Muscle layer of colon (tissue), 2 donors: ENCODE measurements at regions not wholly inside any gene's neighbourhood (a gene's known extent, or its start where the extent isn't known, plus 50 kb on each side); places are given as distances from the start of the nearest gene placed in this dataset.

Source experiments
- H3K27ac ChIP-seq: one replicate; pipeline ENCODE4 v1.7.0; 2013; ENCODE audit warnings: low read depth, mild to moderate bottlenecking, low read length, moderate library complexity
- H3K27me3 ChIP-seq, 2 donors: one replicate each; pipeline ENCODE4 v1.7.0; 2013; ENCODE audit warnings: low read length in 2 of 2, mild to moderate bottlenecking in 2 of 2; ENCODE audit not compliant: insufficient read depth in 2 of 2, control insufficient read depth in 1 of 2
- H3K36me3 ChIP-seq: one replicate; pipeline ENCODE4 v1.7.0; 2013; ENCODE audit warnings: mild to moderate bottlenecking, low read length; ENCODE audit not compliant: insufficient read depth
- H3K4me1 ChIP-seq: one replicate; pipeline ENCODE4 v1.7.0; 2013; ENCODE audit warnings: mild to moderate bottlenecking, low read length; ENCODE audit not compliant: insufficient read depth
- H3K4me3 ChIP-seq, 2 donors: one replicate each; pipeline ENCODE4 v1.7.0; 2013; ENCODE audit warnings: low read length in 2 of 2, low read depth in 1 of 2, mild to moderate bottlenecking in 1 of 2, moderate library complexity in 1 of 2
- H3K9ac ChIP-seq: one replicate; pipeline ENCODE4 v1.7.0; 2013; ENCODE audit warnings: low read length
- H3K9me3 ChIP-seq: one replicate; pipeline ENCODE4 v1.7.0; 2013; ENCODE audit warnings: mild to moderate bottlenecking, low read length
- donor health status: abdominal sarcoma.
- donor health status: Adenocarcinoma of cecum.

GRCh38 chr3:106251160-106251892 lies 382.5 kb upstream of the CBLB start:
- H3K9me3 ChIP-seq, result no peaks in the 10 kb centered on the region
- H3K27me3 ChIP-seq, result no peaks in the 10 kb centered on the region
- H3K4me3 ChIP-seq, result no peak overlapping the region
- no peak overlapping the region for H3K9ac ChIP-seq
- no peak overlapping the region for H3K27ac ChIP-seq
- no peaks in the 10 kb centered on the region for H3K4me1 ChIP-seq
- H3K36me3 ChIP-seq, result no peaks in the 10 kb centered on the region

GRCh38 chr3:106255870-106256248 lies 387.0 kb upstream of the CBLB start:
- Histone ChIP-seq H3K27me3 (no peaks in the 10 kb centered on the region), H3K4me1 (no peaks in the 10 kb centered on the region), H3K4me3 (no peak overlapping the region), H3K9me3 (no peaks in the 10 kb centered on the region), H3K27ac (no peak overlapping the region), H3K9ac (no peak overlapping the region), H3K36me3 (no peaks in the 10 kb centered on the region)

DNA sequence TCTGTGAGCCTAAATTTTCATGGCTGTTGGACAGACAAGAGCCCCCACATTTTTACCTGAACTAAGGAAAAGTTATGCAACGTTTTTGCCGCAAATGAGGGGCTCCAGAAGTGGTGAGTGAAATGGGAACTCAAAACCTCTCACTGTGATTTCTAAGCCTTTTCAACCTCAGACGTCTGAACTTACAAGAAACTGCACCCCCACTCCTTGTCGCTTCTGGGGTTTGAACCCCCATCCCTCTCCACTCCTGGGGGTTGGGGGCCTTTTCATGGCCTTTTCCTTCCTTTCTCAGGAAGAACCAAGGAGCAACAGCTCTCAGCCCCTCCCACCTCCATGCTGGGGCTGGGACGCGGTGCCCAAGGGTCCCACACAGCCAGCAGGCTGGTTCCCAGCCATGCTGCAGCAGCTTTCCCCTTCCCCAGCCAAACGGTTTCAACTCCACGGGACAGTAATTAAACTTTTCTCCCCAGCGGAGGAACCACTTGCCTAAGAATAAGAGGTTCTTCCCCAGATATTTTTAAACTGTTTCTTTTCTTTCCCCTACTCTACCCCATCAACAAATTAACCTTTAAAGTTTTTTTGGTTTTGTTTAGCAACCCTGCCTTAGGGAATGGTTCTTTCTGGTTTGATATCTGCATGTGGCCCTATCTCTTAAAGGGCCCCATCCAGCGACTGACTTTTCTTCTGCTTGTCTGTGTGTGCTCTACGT lies 387.6 kb upstream of the CBLB start:
- Histone ChIP-seq H3K9me3 (no peaks in the 10 kb centered on the region), H3K4me3 (no peak overlapping the region), H3K27ac (no peak overlapping the region), H3K9ac (no peak overlapping the region), H3K27me3 (no peaks in the 10 kb centered on the region), H3K4me1 (no peaks in the 10 kb centered on the region), H3K36me3 (no peaks in the 10 kb centered on the region)

DNA sequence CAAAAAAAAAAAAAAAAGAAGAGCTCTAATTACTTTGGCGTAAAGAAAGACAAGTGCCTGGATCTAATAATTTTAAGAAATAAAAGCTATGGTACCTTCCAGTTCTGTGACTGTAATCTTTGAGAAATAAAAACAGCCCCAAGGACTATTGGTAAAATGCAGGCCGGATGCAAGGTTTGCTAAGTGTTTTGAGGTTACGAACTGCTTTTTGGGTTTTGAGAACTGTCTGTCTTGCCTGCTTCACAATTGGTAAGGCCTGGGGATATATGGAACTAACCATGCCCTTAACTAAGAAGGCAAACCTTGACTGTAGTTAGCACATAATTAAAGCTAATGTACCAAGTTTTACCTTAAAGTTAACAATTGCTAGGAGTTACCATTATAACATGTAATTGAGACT lies 388.4 kb upstream of the CBLB start:
- Histone ChIP-seq H3K27ac (no peak overlapping the region), H3K4me1 (no peaks in the 10 kb centered on the region), H3K4me3 (no peak overlapping the region), H3K36me3 (no peaks in the 10 kb centered on the region), H3K9me3 (no peaks in the 10 kb centered on the region), H3K27me3 (no peaks in the 10 kb centered on the region), H3K9ac (no peak overlapping the region)

- Histone ChIP-seq H3K4me1 (no peaks in the 10 kb centered on the region), H3K27ac (no peak overlapping the region), H3K4me3 (no peak overlapping the region), H3K27me3 (no peaks in the 10 kb centered on the region), H3K9me3 (no peaks in the 10 kb centered on the region), H3K9ac (no peak overlapping the region), H3K36me3 (no peaks in the 10 kb centered on the region)
Measured at GRCh38 chr3:106261396-106261795, 392.6 kb upstream of the CBLB start.

DNA sequence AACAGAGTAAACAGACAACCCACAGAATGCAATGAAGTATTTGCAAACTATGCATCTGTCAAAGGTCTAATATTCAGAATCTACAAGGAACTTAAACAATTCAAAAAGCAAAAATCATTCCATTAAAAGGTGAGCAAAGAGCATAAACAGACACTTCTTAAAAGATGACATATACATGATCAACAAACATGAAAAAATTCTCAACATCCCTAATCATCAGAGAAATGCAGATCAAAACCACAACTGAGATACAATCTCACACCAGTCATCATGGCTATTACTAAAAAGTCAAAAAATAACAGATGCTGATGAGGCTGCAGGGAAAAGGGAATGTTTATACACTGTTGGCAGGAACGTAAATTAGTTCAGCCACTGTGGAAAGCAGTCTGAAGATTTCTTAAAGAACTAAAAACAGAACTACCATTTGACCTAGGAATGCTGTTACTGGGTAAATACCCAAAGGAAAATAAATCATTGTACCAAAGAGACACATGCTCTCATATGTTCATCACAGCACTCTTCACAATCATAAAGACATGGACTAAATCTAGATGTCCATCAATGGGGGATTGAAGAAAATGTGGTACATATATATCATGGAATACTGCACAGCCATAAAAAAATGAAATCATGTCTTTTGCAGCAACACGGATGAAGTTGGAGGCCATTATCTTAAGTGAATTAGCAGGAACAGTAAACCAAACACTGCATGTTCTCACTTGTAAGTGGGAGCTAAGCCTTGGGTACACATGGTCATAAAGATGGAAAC lies 393.3 kb upstream of the CBLB start:
- Histone ChIP-seq H3K9me3 (no peaks in the 10 kb centered on the region), H3K4me1 (no peaks in the 10 kb centered on the region), H3K36me3 (no peaks in the 10 kb centered on the region), H3K9ac (no peak overlapping the region), H3K27me3 (no peaks in the 10 kb centered on the region), H3K27ac (no peak overlapping the region), H3K4me3 (no peak overlapping the region)

- Histone ChIP-seq H3K4me3 (no peak overlapping the region), H3K4me1 (no peaks in the 10 kb centered on the region), H3K9ac (no peak overlapping the region), H3K27me3 (no peaks in the 10 kb centered on the region), H3K36me3 (no peaks in the 10 kb centered on the region), H3K9me3 (no peaks in the 10 kb centered on the region), H3K27ac (no peak overlapping the region)
Measured at GRCh38 chr3:106263011-106263410, 394.2 kb upstream of the CBLB start.

DNA sequence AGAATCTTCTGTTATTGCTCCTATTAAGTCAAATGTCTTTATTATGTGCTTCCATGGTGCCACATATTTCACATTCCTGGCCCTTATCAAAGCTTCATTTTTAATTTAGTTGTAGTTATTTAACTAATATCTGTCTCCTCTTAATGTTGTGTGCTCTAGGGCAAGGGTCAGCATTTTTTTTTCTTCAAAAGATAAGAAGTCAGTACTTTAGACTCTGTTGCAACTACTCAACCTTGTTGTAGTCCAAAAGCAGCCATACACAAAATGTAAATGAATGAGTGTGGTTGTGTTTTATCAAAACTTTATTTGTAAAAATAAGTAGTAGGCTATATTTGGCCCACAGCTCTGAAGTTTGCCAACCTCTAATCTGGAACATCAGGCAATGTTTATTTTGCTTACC lies 394.7 kb upstream of the CBLB start:
- no peak overlapping the region for H3K9ac ChIP-seq
- H3K27ac ChIP-seq, result no peak overlapping the region
- no peaks in the 10 kb centered on the region for H3K9me3 ChIP-seq
- no peak overlapping the region for H3K4me3 ChIP-seq
- no peaks in the 10 kb centered on the region for H3K36me3 ChIP-seq
- H3K4me1 ChIP-seq, result no peaks in the 10 kb centered on the region
- no peaks in the 10 kb centered on the region for H3K27me3 ChIP-seq

DNA sequence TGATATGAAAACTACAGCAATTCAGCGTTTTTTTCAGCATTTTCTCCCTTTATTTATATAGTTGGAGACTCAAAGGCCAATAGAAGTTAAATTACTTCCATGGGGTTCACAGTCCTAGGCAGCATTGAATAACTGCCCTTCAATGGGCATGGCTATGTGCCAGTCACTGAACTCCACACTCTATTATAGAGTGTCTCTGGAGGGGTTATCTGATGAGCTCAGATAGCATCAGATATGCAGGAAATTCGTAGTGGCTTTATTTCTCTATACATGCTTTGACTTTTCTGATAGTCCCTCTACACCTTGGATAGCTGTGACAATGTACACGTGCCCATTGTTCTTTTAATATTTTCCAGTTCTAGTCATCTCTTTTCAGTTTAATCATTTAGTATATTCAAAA lies 396.9 kb upstream of the CBLB start:
- no peak overlapping the region for H3K9ac ChIP-seq
- H3K27me3 ChIP-seq, result no peaks in the 10 kb centered on the region
- no peaks in the 10 kb centered on the region for H3K36me3 ChIP-seq
- H3K27ac ChIP-seq, result no peak overlapping the region
- no peaks in the 10 kb centered on the region for H3K4me1 ChIP-seq
- no peak overlapping the region for H3K4me3 ChIP-seq
- H3K9me3 ChIP-seq, result no peaks in the 10 kb centered on the region

- Histone ChIP-seq H3K36me3 (no peaks in the 10 kb centered on the region), H3K27me3 (no peaks in the 10 kb centered on the region), H3K9me3 (no peaks in the 10 kb centered on the region), H3K4me1 (no peaks in the 10 kb centered on the region), H3K4me3 (no peak overlapping the region), H3K27ac (no peak overlapping the region), H3K9ac (no peak overlapping the region)
Measured at GRCh38 chr3:106268696-106269095, 399.9 kb upstream of the CBLB start.

GRCh38 chr3:106272302-106272701 lies 403.5 kb upstream of the CBLB start:
- no peak overlapping the region for H3K4me3 ChIP-seq
- no peaks in the 10 kb centered on the region for H3K9me3 ChIP-seq
- H3K4me1 ChIP-seq, result no peaks in the 10 kb centered on the region
- H3K9ac ChIP-seq, result no peak overlapping the region
- H3K36me3 ChIP-seq, result no peaks in the 10 kb centered on the region
- no peaks in the 10 kb centered on the region for H3K27me3 ChIP-seq
- no peak overlapping the region for H3K27ac ChIP-seq
